ENCODE measurements at regions not wholly inside any gene's neighbourhood (a gene's known extent, or its start where the extent isn't known, plus 50 kb on each side); places are given as distances from the start of the nearest gene placed in this dataset.

DNA sequence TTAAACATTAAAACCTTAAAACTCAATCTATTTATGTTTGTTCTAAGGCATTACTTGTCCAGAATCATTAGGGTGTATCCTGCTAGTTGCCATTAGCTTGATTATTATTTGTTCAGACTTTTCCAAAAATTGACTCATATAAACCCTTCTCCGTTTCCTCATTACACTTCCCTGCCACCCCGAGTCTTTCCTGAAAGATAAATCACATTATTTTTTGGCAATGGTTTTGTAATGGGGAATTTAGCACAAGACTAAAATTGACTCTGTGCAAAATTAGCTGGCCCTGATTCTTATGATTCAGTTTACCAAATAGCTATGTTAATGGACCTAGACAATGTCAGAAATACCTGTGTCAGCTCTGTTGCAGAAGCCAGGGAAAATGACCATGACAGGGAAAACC is 112.2 kb upstream of the NT5C1B start:
- no peak overlapping the region for H3K27ac ChIP-seq (ENCODE audit: extremely low read depth, low read depth, low read length)
- ChIA-PET POLR2A (no interaction called here), CTCF (ENCODE audit: low intra/inter-chr PET ratio) (no interaction called here)
- intact Hi-C loops (cut with micrococcal nuclease) (no loop called here), in situ Hi-C loops (cut with MboI) (no loop called here)
- no peaks in the 10 kb centered on the region for H3K4me1 ChIP-seq (replicated peaks in 1 of 2; ENCODE audit: control insufficient read depth in 2 of 2, insufficient read depth in 2 of 2, low read length in 2 of 2)
- BruUV-seq (replicated peaks), result no TSS peak
- no peak for TF ChIP-seq ZC3H4 (CRISPR knock-in tag; IDR thresholded peaks at IDR 0.05; ENCODE audit: borderline replicate concordance)
- TF ChIP-seq POLR2G (IDR thresholded peaks at IDR 0.05; ENCODE audit: low read depth, low read length), result no peak
- TF ChIP-seq PURB (CRISPR knock-in tag; IDR thresholded peaks at IDR 0.05; ENCODE audit: low read depth), result no peak
- TF ChIP-seq GATA2 (CRISPR knock-in tag; IDR thresholded peaks at IDR 0.05), result no peak
- TF ChIP-seq, protein P1, sequence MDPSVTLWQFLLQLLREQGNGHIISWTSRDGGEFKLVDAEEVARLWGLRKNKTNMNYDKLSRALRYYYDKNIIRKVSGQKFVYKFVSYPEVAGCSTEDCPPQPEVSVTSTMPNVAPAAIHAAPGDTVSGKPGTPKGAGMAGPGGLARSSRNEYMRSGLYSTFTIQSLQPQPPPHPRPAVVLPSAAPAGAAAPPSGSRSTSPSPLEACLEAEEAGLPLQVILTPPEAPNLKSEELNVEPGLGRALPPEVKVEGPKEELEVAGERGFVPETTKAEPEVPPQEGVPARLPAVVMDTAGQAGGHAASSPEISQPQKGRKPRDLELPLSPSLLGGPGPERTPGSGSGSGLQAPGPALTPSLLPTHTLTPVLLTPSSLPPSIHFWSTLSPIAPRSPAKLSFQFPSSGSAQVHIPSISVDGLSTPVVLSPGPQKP (CRISPR knock-in tag; IDR thresholded peaks at IDR 0.05), result no peak
- TF ChIP-seq MBD2 (IDR thresholded peaks at IDR 0.05; ENCODE audit: borderline replicate concordance, low read depth), result no peak
- TF ChIP-seq RBM15 (IDR thresholded peaks at IDR 0.05; ENCODE audit: insufficient read depth, low read length), result no peak
- no peaks in the 10 kb centered on the region for H3K9me3 ChIP-seq (replicated peaks; ENCODE audit: control insufficient read depth, insufficient read depth, low read depth, low read length)
- no peak for DNase-seq (ENCODE audit: extremely low read depth in 1 of 4, low spot score in 3 of 4)
- 6% methylated on average over 2 of the region's 2 CpGs for WGBS (ENCODE audit: insufficient coverage, low coverage, missing lambda C conversion rate)
- no peak for FAIRE-seq
- H4K20me1 ChIP-seq (replicated peaks; ENCODE audit: control insufficient read depth, insufficient read depth, low read length), result no peaks in the 10 kb centered on the region
- no peaks in the 10 kb centered on the region for H3K27me3 ChIP-seq (ENCODE audit: control insufficient read depth in 2 of 2, insufficient read depth in 2 of 2, low read length in 2 of 2)
- no peak overlapping the region for H2AFZ ChIP-seq (ENCODE audit: low read depth, low read length)
- no peaks in the 10 kb centered on the region for H3K9me1 ChIP-seq (ENCODE audit: control insufficient read depth, insufficient read depth, low read length)
- no peaks in the 10 kb centered on the region for H3K36me3 ChIP-seq (ENCODE audit: control insufficient read depth, insufficient read depth, low read length)
- no peak for ATAC-seq
- no peaks in the 10 kb centered on the region for H3K79me2 ChIP-seq (ENCODE audit: control insufficient read depth, insufficient read depth, low read length)
- no peak overlapping the region for H3K9ac ChIP-seq (ENCODE audit: insufficient read depth in 1 of 2, low read depth in 2 of 2, low read length in 2 of 2)
- H3K4me2 ChIP-seq (ENCODE audit: insufficient read depth, low read length), result no peak overlapping the region
- no peak overlapping the region for H3K4me3 ChIP-seq
